H1 (cell line): ENCODE measurements at regions not wholly inside any gene's neighbourhood (a gene's known extent, or its start where the extent isn't known, plus 50 kb on each side); places are given as distances from the start of the nearest gene placed in this dataset.

ENCODE experiments used
- CTCF ChIP-seq, 3 experiments: IDR thresholded peaks; 1 replicate in 2 of 3; 2 replicates in 1 of 3; pipeline versions ENCODE4 v1.5.1 to v1.6.1; 2011; ENCODE audit warnings: low read length in 3 of 3, mild to moderate bottlenecking in 3 of 3, inconsistent platforms in 2 of 3, low read depth in 1 of 3, moderate library complexity in 1 of 3; ENCODE audit not compliant: insufficient read depth in 1 of 3; ENCODE audit errors: control extremely low read depth in 1 of 3
- POLR2A ChIP-seq, 2 experiments: IDR thresholded peaks; 1 replicate in 1 of 2; 2 replicates in 1 of 2; pipeline ENCODE4 v1.6.1; 2011; ENCODE audit warnings: low read depth in 2 of 2, low read length in 2 of 2, mild to moderate bottlenecking in 2 of 2; ENCODE audit errors: control extremely low read depth in 1 of 2
- SP2 ChIP-seq: IDR thresholded peaks from 2 replicates; pipeline ENCODE4 v1.6.1; 2012; ENCODE audit warnings: mild to moderate bottlenecking, low read length, inconsistent platforms

DNA sequence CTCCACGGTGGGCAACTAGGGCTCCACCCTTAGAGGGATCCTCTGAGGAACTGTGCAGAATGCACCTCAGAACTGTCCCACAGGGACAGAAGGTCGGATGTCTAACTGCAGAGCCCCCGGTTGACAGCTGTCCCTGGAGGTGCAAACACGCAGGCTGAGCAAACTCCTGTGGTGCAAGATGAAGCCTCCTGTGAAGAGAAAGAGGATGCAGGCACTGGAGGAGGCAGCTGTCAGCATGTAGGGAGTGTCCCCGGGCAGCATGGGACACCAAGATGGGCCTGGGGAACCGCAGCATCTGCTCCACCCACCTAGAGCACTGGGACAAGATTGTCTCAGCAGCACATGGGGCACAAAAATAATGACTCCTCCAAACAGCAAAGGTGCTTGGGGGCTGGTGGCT is 258.9 kb downstream of the ABHD5 start:
- no peak for TF ChIP-seq CTCF (IDR thresholded peaks at IDR 0.05; ENCODE audit: control extremely low read depth in 1 of 3, insufficient read depth in 1 of 3, low read depth in 1 of 3, low read length in 3 of 3)
- TF ChIP-seq POLR2A (IDR thresholded peaks at IDR 0.05; ENCODE audit: control extremely low read depth in 1 of 2, low read depth in 2 of 2, low read length in 2 of 2), result no peak
- TF ChIP-seq SP2, result no peak
